DND-41 (cell line): ENCODE measurements at regions not wholly inside any gene's neighbourhood (a gene's known extent, or its start where the extent isn't known, plus 50 kb on each side); places are given as distances from the start of the nearest gene placed in this dataset.

Experiments
- CTCF ChIP-seq: IDR thresholded peaks from 2 replicates; pipeline ENCODE4 v1.5.1; 2012; ENCODE audit warnings: borderline replicate concordance, low read length, moderate library complexity, mild to moderate bottlenecking; ENCODE audit not compliant: poor library complexity, severe bottlenecking; ENCODE audit errors: extremely low read depth
- EZH2 ChIP-seq: IDR thresholded peaks from 3 replicates; pipeline ENCODE4 v1.6.1; 2012; ENCODE audit warnings: borderline replicate concordance, low read depth, mild to moderate bottlenecking, moderate library complexity, low read length, inconsistent platforms; ENCODE audit not compliant: severe bottlenecking

GRCh38 chr3:164235289-164236028 is 842.8 kb downstream of the SI start:
- TF ChIP-seq CTCF (no peak), EZH2 (no peak)
